PC-9 (cell line): ENCODE measurements at regions not wholly inside any gene's neighbourhood (a gene's known extent, or its start where the extent isn't known, plus 50 kb on each side); places are given as distances from the start of the nearest gene placed in this dataset.

ENCODE experiments used
- BruUV-seq: library from RNA; stranded (reverse); fragments of 400-500 nt; replicated peaks from 2 replicates; lab custom pipeline; 2021; lab: Mats Ljungman, UMichigan
- CTCF ChIA-PET: fragments of 300-600 bp; sonication (Branson Sonifier 250); formaldehyde crosslinking; loops from one replicate; lab custom pipeline; 2022; ENCODE audit warnings: antibody characterized with exemption; lab: Charles Lee
- POLR2A ChIA-PET: fragments of 300-600 bp; sonication (Branson Sonifier 250); formaldehyde crosslinking; loops from one replicate; lab custom pipeline; 2022; ENCODE audit warnings: antibody characterized with exemption; ENCODE audit not compliant: unreplicated experiment; lab: Charles Lee
- DNase-seq, 2 experiments: peaks; one replicate each; pipeline versions ENCODE4 v3.0.0 to v3.0.0-alpha.2; 2015 to 2022; ENCODE audit warnings: mixed read lengths in 1 of 2
- H2AFZ ChIP-seq: fragments of 200-600 bp; sonication (generic); 2 replicates; pipeline ENCODE4 v1.8.1; 2017; ENCODE audit warnings: antibody characterized with exemption
- H3F3A ChIP-seq: fragments of 200-600 bp; sonication (generic); 2 replicates; pipeline ENCODE4 v1.8.1; 2017; ENCODE audit warnings: antibody characterized with exemption, mild to moderate bottlenecking, low read depth; ENCODE audit not compliant: insufficient read depth
- H3K27ac ChIP-seq: fragments of 200-600 bp; sonication (generic); 2 replicates; pipeline ENCODE4 v1.6.1; 2016; ENCODE audit warnings: mixed run types
- H3K27me3 ChIP-seq: fragments of 200-600 bp; sonication (generic); 2 replicates; pipeline ENCODE4 v1.6.1; 2016; ENCODE audit warnings: low read depth, mixed run types; ENCODE audit not compliant: insufficient read depth
- H3K36me3 ChIP-seq: fragments of 200-600 bp; sonication (generic); 2 replicates; pipeline ENCODE4 v1.6.1; 2016; ENCODE audit warnings: low read depth, mixed run types
- H3K4me1 ChIP-seq: fragments of 200-600 bp; sonication (generic); replicated peaks from 2 replicates; pipeline ENCODE4 v1.6.1; 2016; ENCODE audit warnings: mixed run types; ENCODE audit not compliant: insufficient read depth
- H3K4me2 ChIP-seq: fragments of 200-600 bp; sonication (generic); 2 replicates; pipeline ENCODE4 v1.6.1; 2017; ENCODE audit warnings: mixed run types
- H3K4me3 ChIP-seq: fragments of 200-600 bp; sonication (generic); 2 replicates; pipeline ENCODE4 v1.6.1; 2016; ENCODE audit warnings: mixed run types
- H3K79me2 ChIP-seq: fragments of 200-600 bp; sonication (generic); 2 replicates; pipeline ENCODE4 v1.6.1; 2017; ENCODE audit warnings: low read depth, mixed run types
- H3K9me2 ChIP-seq: fragments of 200-600 bp; sonication (generic); 2 replicates; pipeline ENCODE4 v1.8.1; 2017; ENCODE audit warnings: mild to moderate bottlenecking; ENCODE audit not compliant: insufficient read depth
- H3K9me3 ChIP-seq: fragments of 200-600 bp; sonication (generic); 2 replicates; pipeline ENCODE4 v1.8.1; 2016; ENCODE audit warnings: low read depth; ENCODE audit not compliant: insufficient read depth
- H4K20me1 ChIP-seq: fragments of 200-600 bp; sonication (generic); 2 replicates; pipeline ENCODE4 v1.8.1; 2017; ENCODE audit not compliant: insufficient read depth
- EZH2 ChIP-seq: fragments of 200-600 bp; sonication (generic); IDR thresholded peaks from 2 replicates; pipeline ENCODE4 v1.8.0; 2017; ENCODE audit warnings: antibody characterized with exemption, low read depth
- intact Hi-C: fragments of 100-400 bp; cut with micrococcal nuclease; formaldehyde crosslinking; loops from one replicate; pipeline ENCODE4 v1.10.0; 2022; ENCODE audit not compliant: unreplicated experiment
- TF ChIP-seq, protein P1 (sequence below): fragments of 200-600 bp; sonication (generic); conservative IDR thresholded peaks from 2 replicates; pipeline ENCODE4 v1.6.1; 2017; ENCODE audit warnings: mixed run types, antibody characterized with exemption, mild to moderate bottlenecking, moderate library complexity

DNA sequence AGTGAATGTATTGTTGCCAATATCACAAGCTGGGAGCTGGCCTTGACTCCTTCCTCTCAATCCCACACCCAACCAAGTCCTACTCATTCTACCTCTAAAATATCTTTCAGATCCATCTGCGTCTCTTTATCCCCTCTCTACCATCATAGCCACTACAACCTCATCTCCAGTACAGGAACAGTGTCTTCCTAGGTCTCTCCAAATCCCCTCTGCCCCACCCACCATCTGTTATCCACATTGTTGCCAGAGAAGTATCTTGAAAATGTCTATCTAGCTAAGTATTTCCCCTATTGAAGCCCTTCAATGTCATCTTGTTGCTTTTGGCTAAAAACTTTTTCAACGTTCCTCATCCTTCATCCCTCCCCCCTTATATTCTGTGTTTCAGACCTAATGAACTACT lies 244.7 kb downstream of the C12orf75 start:
- no TSS peak for BruUV-seq
- H3K36me3 ChIP-seq, result no peaks in the 10 kb centered on the region
- no peaks in the 10 kb centered on the region for H3K4me1 ChIP-seq
- ChIA-PET CTCF (no interaction called here), POLR2A (no interaction called here)
- no peaks in the 10 kb centered on the region for H3K9me2 ChIP-seq
- no peak for TF ChIP-seq EZH2
- TF ChIP-seq, protein P1, sequence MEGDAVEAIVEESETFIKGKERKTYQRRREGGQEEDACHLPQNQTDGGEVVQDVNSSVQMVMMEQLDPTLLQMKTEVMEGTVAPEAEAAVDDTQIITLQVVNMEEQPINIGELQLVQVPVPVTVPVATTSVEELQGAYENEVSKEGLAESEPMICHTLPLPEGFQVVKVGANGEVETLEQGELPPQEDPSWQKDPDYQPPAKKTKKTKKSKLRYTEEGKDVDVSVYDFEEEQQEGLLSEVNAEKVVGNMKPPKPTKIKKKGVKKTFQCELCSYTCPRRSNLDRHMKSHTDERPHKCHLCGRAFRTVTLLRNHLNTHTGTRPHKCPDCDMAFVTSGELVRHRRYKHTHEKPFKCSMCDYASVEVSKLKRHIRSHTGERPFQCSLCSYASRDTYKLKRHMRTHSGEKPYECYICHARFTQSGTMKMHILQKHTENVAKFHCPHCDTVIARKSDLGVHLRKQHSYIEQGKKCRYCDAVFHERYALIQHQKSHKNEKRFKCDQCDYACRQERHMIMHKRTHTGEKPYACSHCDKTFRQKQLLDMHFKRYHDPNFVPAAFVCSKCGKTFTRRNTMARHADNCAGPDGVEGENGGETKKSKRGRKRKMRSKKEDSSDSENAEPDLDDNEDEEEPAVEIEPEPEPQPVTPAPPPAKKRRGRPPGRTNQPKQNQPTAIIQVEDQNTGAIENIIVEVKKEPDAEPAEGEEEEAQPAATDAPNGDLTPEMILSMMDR, result no peak
- no peak overlapping the region for H3K4me3 ChIP-seq
- no peaks in the 10 kb centered on the region for H4K20me1 ChIP-seq
- H3K27ac ChIP-seq, result no peak overlapping the region
- no peak overlapping the region for H2AFZ ChIP-seq
- no peaks in the 10 kb centered on the region for H3F3A ChIP-seq
- intact Hi-C loops, result no loop called here
- no peaks in the 10 kb centered on the region for H3K9me3 ChIP-seq
- no peaks in the 10 kb centered on the region for H3K79me2 ChIP-seq
- no peak for DNase-seq
- no peaks in the 10 kb centered on the region for H3K27me3 ChIP-seq
- H3K4me2 ChIP-seq, result no peak overlapping the region

DNA sequence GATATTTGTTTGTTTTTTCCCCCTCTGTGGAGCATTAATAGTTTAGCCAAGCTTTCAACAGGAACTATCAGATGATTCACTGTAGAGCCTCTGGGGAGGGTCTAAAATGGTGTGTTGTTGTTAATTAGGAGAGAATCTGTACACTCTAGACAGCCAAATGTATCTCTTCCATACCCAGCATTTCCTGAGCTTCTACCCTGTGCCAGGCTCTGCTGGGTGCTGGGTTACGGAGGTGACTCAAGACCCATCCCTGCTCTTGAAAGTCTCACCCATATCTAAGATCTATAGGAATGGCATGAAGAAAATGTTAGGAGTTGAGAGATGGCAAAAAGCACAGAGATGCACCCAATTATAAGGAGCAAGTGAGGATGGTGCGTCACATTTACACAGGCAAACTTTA lies 245.8 kb downstream of the C12orf75 start:
- Histone ChIP-seq H3K4me1 (no peaks in the 10 kb centered on the region), H3K4me3 (no peak overlapping the region), H3K79me2 (no peaks in the 10 kb centered on the region), H3K4me2 (no peak overlapping the region), H3K9me2 (no peaks in the 10 kb centered on the region), H3K36me3 (no peaks in the 10 kb centered on the region), H3K9me3 (no peaks in the 10 kb centered on the region), H3K27me3 (no peaks in the 10 kb centered on the region), H3K27ac (no peak overlapping the region), H2AFZ (no peak overlapping the region), H3F3A (no peaks in the 10 kb centered on the region), H4K20me1 (no peaks in the 10 kb centered on the region)
- BruUV-seq, result no TSS peak
- intact Hi-C loops, result no loop called here
- POLR2A ChIA-PET, result no interaction called here
- no peak for TF ChIP-seq EZH2
- TF ChIP-seq, protein P1, result no peak
- DNase-seq, result no peak
- CTCF ChIA-PET, result no interaction called here

DNA sequence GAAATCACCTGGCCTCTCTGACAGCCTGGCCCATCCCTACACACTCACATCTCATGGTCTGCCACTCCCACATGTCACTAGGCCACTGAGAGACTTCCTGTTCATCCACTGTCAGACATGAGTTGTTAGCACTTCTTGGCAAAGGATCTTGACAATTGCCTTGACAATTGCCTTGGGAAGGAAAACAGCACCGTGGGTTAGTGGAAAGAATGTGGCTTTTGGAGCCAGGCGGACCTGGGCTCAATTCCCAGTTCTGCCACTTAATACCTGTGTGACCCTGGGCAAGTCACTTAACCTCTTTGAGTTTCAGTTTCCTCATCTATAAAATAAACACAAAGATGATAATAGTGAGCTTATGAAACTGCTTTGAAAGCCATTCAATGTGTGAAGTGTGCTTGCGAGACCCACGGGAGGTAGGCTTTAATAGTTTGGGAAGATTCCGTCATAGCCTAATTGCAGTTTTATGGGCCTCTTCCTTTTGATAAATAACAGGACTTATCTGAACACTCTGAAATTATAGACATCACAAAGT lies 250.4 kb downstream of the C12orf75 start:
- Histone ChIP-seq H3K79me2 (no peaks in the 10 kb centered on the region), H3K4me1 (no peaks in the 10 kb centered on the region), H3K9me3 (no peaks in the 10 kb centered on the region), H3K27ac (no peak overlapping the region), H3K4me3 (no peak overlapping the region), H3K9me2 (no peaks in the 10 kb centered on the region), H2AFZ (no peak overlapping the region), H4K20me1 (no peaks in the 10 kb centered on the region), H3K36me3 (no peaks in the 10 kb centered on the region), H3K4me2 (no peak overlapping the region), H3K27me3 (no peaks in the 10 kb centered on the region), H3F3A (no peaks in the 10 kb centered on the region)
- DNase-seq, result peak; percentile 1 to 46
- BruUV-seq, result no TSS peak
- ChIA-PET CTCF (no interaction called here), POLR2A (interaction anchor here (0.6 kb wide), 1 partner anchor 26 kb away, joined by 6 read pairs; no protein-coding TSS in a partner anchor)
- TF ChIP-seq, protein P1, result no peak
- TF ChIP-seq EZH2, result no peak
- intact Hi-C loops, result no loop called here
